H1 (cell line): ENCODE measurements at regions not wholly inside any gene's neighbourhood (a gene's known extent, or its start where the extent isn't known, plus 50 kb on each side); places are given as distances from the start of the nearest gene placed in this dataset.

ENCODE experiments used
- CTCF ChIA-PET: fragments of 300-600 bp; sonication (Branson Sonifier 250); formaldehyde crosslinking; loops from one replicate; lab custom pipeline; 2021; ENCODE audit not compliant: partially characterized antibody; lab: Charles Lee
- POLR2A ChIA-PET: fragments of 300-600 bp; sonication (Branson Sonifier 250); formaldehyde crosslinking; loops from one replicate; lab custom pipeline; 2021; ENCODE audit warnings: inconsistent platforms; ENCODE audit not compliant: partially characterized antibody; lab: Charles Lee
- DNase-seq, 2 experiments: peaks; one replicate each; pipeline versions ENCODE4 v3.0.0 to v3.0.0-alpha.2; 2010 to 2022; ENCODE audit warnings: low spot score in 2 of 2, low read depth in 1 of 2, mixed read lengths in 1 of 2
- FAIRE-seq: peaks from 2 replicates; lab custom pipeline; 2011; peaks lifted over from hg19 to GRCh38; lab: Jason Lieb, UNC
- H2AFZ ChIP-seq: 2 replicates; pipeline ENCODE4 v1.8.1; 2012; ENCODE audit warnings: low read length, inconsistent platforms
- H2AK5ac ChIP-seq: 2 replicates; pipeline ENCODE4 v1.6.1; 2013; ENCODE audit warnings: low read depth, low read length
- H2BK120ac ChIP-seq: replicated peaks from 2 replicates; pipeline ENCODE3; 2013; ENCODE audit warnings: low read depth, low read length, inconsistent platforms
- H2BK12ac ChIP-seq: 2 replicates; pipeline ENCODE4 v1.6.1; 2013; ENCODE audit warnings: low read depth, low read length
- H2BK15ac ChIP-seq: 2 replicates; pipeline ENCODE4 v1.6.1; 2013; ENCODE audit warnings: low read length
- H2BK20ac ChIP-seq: 2 replicates; pipeline ENCODE4 v1.6.1; 2013; ENCODE audit warnings: low read length
- H2BK5ac ChIP-seq: 2 replicates; pipeline ENCODE4 v1.6.1; 2013; ENCODE audit warnings: low read depth, low read length
- H3K14ac ChIP-seq: 2 replicates; pipeline ENCODE4 v1.6.1; 2013; ENCODE audit warnings: inconsistent platforms; ENCODE audit not compliant: insufficient read length
- H3K18ac ChIP-seq: 2 replicates; pipeline ENCODE4 v1.6.1; 2013; ENCODE audit warnings: low read length; ENCODE audit errors: extremely low read depth
- H3K23ac ChIP-seq: 2 replicates; pipeline ENCODE4 v1.6.1; 2013; ENCODE audit warnings: inconsistent platforms; ENCODE audit not compliant: insufficient read length
- H3K23me2 ChIP-seq: 2 replicates; pipeline ENCODE4 v1.6.1; 2013; ENCODE audit warnings: low read depth, low read length
- H3K27ac ChIP-seq: 2 replicates; pipeline ENCODE4 v1.6.1; 2011; ENCODE audit warnings: low read depth, low read length, inconsistent platforms
- H3K27me3 ChIP-seq, 4 experiments: replicated peaks in 1 of 4; 1 replicate in 1 of 4; 2 replicates in 3 of 4; pipeline versions ENCODE4 v1.6.1 to v1.8.1; 2011 to 2013; ENCODE audit warnings: low read length in 3 of 4, mild to moderate bottlenecking in 3 of 4, inconsistent platforms in 2 of 4, mixed read lengths in 2 of 4, moderate library complexity in 1 of 4; ENCODE audit not compliant: control insufficient read depth in 3 of 4, insufficient read depth in 3 of 4; ENCODE audit errors: extremely low read depth in 1 of 4
- H3K36me3 ChIP-seq, 4 experiments: 2 replicates each; pipeline versions ENCODE4 v1.6.1 to v1.8.1; 2011 to 2013; ENCODE audit warnings: mild to moderate bottlenecking in 4 of 4, low read length in 3 of 4, moderate library complexity in 2 of 4, control low read depth in 1 of 4, inconsistent platforms in 1 of 4; ENCODE audit not compliant: insufficient read depth in 4 of 4, control insufficient read depth in 2 of 4
- H3K4ac ChIP-seq: replicated peaks from 2 replicates; pipeline ENCODE3; 2013; ENCODE audit warnings: low read length, low read depth, mixed read lengths, inconsistent platforms; ENCODE audit not compliant: insufficient read length
- H3K4me1 ChIP-seq, 4 experiments: replicated peaks in 1 of 4; 1 replicate in 1 of 4; 2 replicates in 3 of 4; pipeline versions ENCODE4 v1.6.1 to v1.8.1; 2011 to 2013; ENCODE audit warnings: low read length in 3 of 4, inconsistent platforms in 2 of 4, mixed read lengths in 1 of 4; ENCODE audit not compliant: insufficient read depth in 4 of 4, control insufficient read depth in 3 of 4
- H3K4me2 ChIP-seq, 2 experiments: 2 replicates each; pipeline versions ENCODE4 v1.6.1 to v1.8.1; 2011 to 2013; ENCODE audit warnings: low read depth in 2 of 2, low read length in 2 of 2, control low read depth in 1 of 2, inconsistent platforms in 1 of 2, mild to moderate bottlenecking in 1 of 2; ENCODE audit not compliant: insufficient read depth in 1 of 2
- H3K4me3 ChIP-seq, 4 experiments: fragments of 200-600, 300-600 bp in 1 of 4; sonication (generic), shearing (Covaris generic), sonication (Bioruptor Twin) in 1 of 4; 2 replicates each; pipeline versions ENCODE4 v1.5.1 to v1.8.1; 2011 to 2016; ENCODE audit warnings: low read length in 4 of 4, low read depth in 3 of 4, control low read depth in 2 of 4, inconsistent platforms in 2 of 4, mild to moderate bottlenecking in 2 of 4, mixed read lengths in 1 of 4, moderate library complexity in 1 of 4; ENCODE audit not compliant: insufficient read depth in 2 of 4; ENCODE audit errors: extremely low read depth in 1 of 4
- H3K56ac ChIP-seq: replicated peaks from 2 replicates; pipeline ENCODE3; 2013; ENCODE audit warnings: low read depth, mild to moderate bottlenecking, mixed read lengths, low read length, inconsistent platforms; ENCODE audit not compliant: insufficient read length
- H3K79me1 ChIP-seq: 2 replicates; pipeline ENCODE4 v1.6.1; 2013; ENCODE audit warnings: low read depth, low read length, control low read depth
- H3K79me2 ChIP-seq, 2 experiments: 2 replicates each; pipeline versions ENCODE4 v1.6.1 to v1.8.1; 2012 to 2013; ENCODE audit warnings: low read length in 2 of 2, mild to moderate bottlenecking in 2 of 2, inconsistent platforms in 1 of 2; ENCODE audit not compliant: insufficient read depth in 2 of 2, control insufficient read depth in 1 of 2
- H3K9ac ChIP-seq, 4 experiments: replicated peaks in 1 of 4; 1 replicate in 1 of 4; 2 replicates in 3 of 4; pipeline versions ENCODE4 v1.6.1 to v1.8.1; 2011 to 2013; ENCODE audit warnings: low read depth in 3 of 4, low read length in 3 of 4, control low read depth in 2 of 4, mild to moderate bottlenecking in 2 of 4, moderate library complexity in 2 of 4, inconsistent platforms in 1 of 4; ENCODE audit errors: extremely low read depth in 1 of 4
- H3K9me3 ChIP-seq, 2 experiments: 2 replicates each; pipeline versions ENCODE4 v1.6.1 to v1.8.1; 2012 to 2013; ENCODE audit warnings: mild to moderate bottlenecking in 2 of 2, moderate library complexity in 2 of 2, control low read depth in 1 of 2, inconsistent platforms in 1 of 2, low read depth in 1 of 2, low read length in 1 of 2, mixed read lengths in 1 of 2; ENCODE audit not compliant: insufficient read depth in 2 of 2
- H4K20me1 ChIP-seq, 2 experiments: replicated peaks in 1 of 2; 2 replicates each; pipeline versions ENCODE3 to v1.8.1; 2011 to 2013; ENCODE audit warnings: inconsistent platforms in 2 of 2, low read length in 2 of 2, mild to moderate bottlenecking in 1 of 2; ENCODE audit not compliant: insufficient read depth in 2 of 2, control insufficient read depth in 1 of 2
- H4K5ac ChIP-seq: 2 replicates; pipeline ENCODE4 v1.6.1; 2013; ENCODE audit warnings: low read length, low read depth, mixed read lengths, inconsistent platforms; ENCODE audit not compliant: insufficient read length
- H4K8ac ChIP-seq: 2 replicates; pipeline ENCODE4 v1.8.0; 2013; ENCODE audit warnings: mild to moderate bottlenecking, moderate library complexity, low read length, inconsistent platforms; ENCODE audit not compliant: insufficient read depth; ENCODE audit errors: extremely low read depth
- H4K91ac ChIP-seq: replicated peaks from 2 replicates; pipeline ENCODE3; 2013; ENCODE audit warnings: low read length, mixed read lengths, inconsistent platforms; ENCODE audit not compliant: insufficient read length
- ASH2L ChIP-seq: fragments of 200-600, 300-600 bp; sonication (generic); IDR thresholded peaks from one replicate; pipeline ENCODE4 v1.7.1; 2017; ENCODE audit warnings: low read length
- BACH1 ChIP-seq: IDR thresholded peaks from 2 replicates; pipeline ENCODE4 v1.6.1; 2012; ENCODE audit warnings: low read length, improper control_type of control experiment
- CBX8 ChIP-seq: fragments of 300-800, 300-1000 bp; sonication (generic); IDR thresholded peaks from 2 replicates; pipeline ENCODE4 v1.7.1; 2016; ENCODE audit warnings: low read depth, low read length, borderline replicate concordance
- CREB1 ChIP-seq: IDR thresholded peaks from 2 replicates; pipeline ENCODE4 v1.6.1; 2012; ENCODE audit warnings: inconsistent platforms
- GTF2F1 ChIP-seq: IDR thresholded peaks from 2 replicates; pipeline ENCODE4 v1.6.1; 2012; ENCODE audit warnings: low read depth, low read length, improper control_type of control experiment, borderline replicate concordance
- HDAC2 ChIP-seq, 2 experiments: fragments of 300-600 bp in 1 of 2; sonication (generic) in 1 of 2; IDR thresholded peaks; 2 replicates each; pipeline ENCODE4 v1.6.1; 2011 to 2012; ENCODE audit warnings: low read depth in 2 of 2, low read length in 2 of 2, mild to moderate bottlenecking in 2 of 2, moderate library complexity in 2 of 2, borderline replicate concordance in 1 of 2, inconsistent platforms in 1 of 2
- KDM4A ChIP-seq: IDR thresholded peaks from one replicate; pipeline ENCODE4 v1.7.1; 2012; ENCODE audit warnings: low read depth, mild to moderate bottlenecking, moderate library complexity, low read length, inconsistent platforms; ENCODE audit not compliant: severe bottlenecking
- KDM5A ChIP-seq: fragments of 200-600 bp; IDR thresholded peaks from 2 replicates; pipeline ENCODE4 v1.7.1; 2012; ENCODE audit warnings: mild to moderate bottlenecking, low read length, inconsistent platforms, mixed read lengths
- PHF8 ChIP-seq: fragments of 200-600 bp; sonication (generic); conservative IDR thresholded peaks from 2 replicates; pipeline ENCODE4 v1.7.1; 2012; ENCODE audit warnings: low read depth, mild to moderate bottlenecking, inconsistent platforms, low read length, moderate library complexity
- RFX5 ChIP-seq: IDR thresholded peaks from 2 replicates; pipeline ENCODE4 v1.6.1; 2011; ENCODE audit warnings: low read depth, low read length, improper control_type of control experiment, borderline replicate concordance
- TBP ChIP-seq: IDR thresholded peaks from 2 replicates; pipeline ENCODE4 v1.6.1; 2011; ENCODE audit warnings: low read depth, low read length, improper control_type of control experiment
- TEAD4 ChIP-seq: IDR thresholded peaks from 2 replicates; pipeline ENCODE4 v1.6.1; 2012; ENCODE audit warnings: low read depth, low read length, inconsistent platforms, mixed read lengths
- WGBS, 2 experiments: shearing (Covaris generic) in 1 of 2; methylation state at CpG; one replicate each; pipeline versions ENCODE4 v1.1.6 to v1.1.7; 2013 to 2015; ENCODE audit warnings: low lambda C conversion rate in 2 of 2, mixed read lengths in 2 of 2, inconsistent platforms in 1 of 2, low coverage in 1 of 2, missing lambda C conversion rate in 1 of 2; ENCODE audit not compliant: insufficient replicate concordance in 2 of 2, insufficient coverage in 1 of 2, insufficient read length in 1 of 2; ENCODE audit errors: extremely low coverage in 1 of 2, missing lambda C conversion rate in 1 of 2; 5-methylcytosine and 5-hydroxymethylcytosine counted together
- TF ChIP-seq, protein P1 (sequence below): IDR thresholded peaks from 2 replicates; pipeline ENCODE4 v1.6.1; 2012; ENCODE audit warnings: low read length, inconsistent platforms

DNA sequence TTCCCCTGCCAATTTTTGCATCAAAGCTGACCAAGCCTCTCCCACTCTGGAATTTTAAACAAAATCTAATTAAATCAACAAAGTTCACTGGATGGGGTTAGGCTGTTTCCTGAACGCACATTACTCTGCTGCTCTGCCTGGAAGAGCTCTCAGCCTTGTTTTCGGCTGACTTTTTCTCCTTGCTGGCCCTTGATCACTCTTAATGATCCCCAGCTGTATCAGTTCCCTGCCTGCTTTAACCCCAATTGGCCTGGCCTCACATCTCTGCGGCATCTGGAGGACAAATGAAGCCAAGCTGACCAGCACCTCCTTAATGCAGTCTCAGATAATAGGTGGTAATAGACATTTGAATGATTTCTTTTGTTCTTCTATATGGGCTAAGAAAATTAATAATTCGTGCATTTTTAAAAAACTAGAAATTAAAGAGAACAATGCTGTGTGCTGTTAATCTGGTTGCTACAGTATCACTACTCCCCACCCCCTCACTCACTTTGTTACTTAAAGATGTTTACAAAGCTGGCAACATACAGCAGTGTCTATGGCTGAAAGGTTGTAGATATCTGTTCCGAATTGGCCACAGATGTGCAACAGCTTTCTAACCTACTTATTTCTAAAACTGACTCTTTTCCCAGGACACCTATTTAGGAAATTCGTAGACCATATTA lies 415.2 kb upstream of the KCNH7 start:
- ChIA-PET POLR2A (no interaction called here), CTCF (interaction anchor here (0.6 to 1.5 kb wide), 2 partner anchors 93 to 363 kb away, joined by 3 to 4 read pairs; no protein-coding TSS in a partner anchor)
- no peak overlapping the region for H2BK20ac ChIP-seq
- no peak overlapping the region for H2BK12ac ChIP-seq
- no peak overlapping the region for H4K8ac ChIP-seq
- no peaks in the 10 kb centered on the region for H3K4me1 ChIP-seq
- FAIRE-seq (no peak), DNase-seq (no peak)
- no peak overlapping the region for H3K4me2 ChIP-seq
- no peak overlapping the region for H2AK5ac ChIP-seq
- WGBS, 2 experiments, result 87% methylated on average over 6 of the region's 6 CpGs; no CpG with 5 or more reads in 1 of the 2 experiments
- H3K9me3 ChIP-seq, result no peaks in the 10 kb centered on the region
- no peak overlapping the region for H2BK120ac ChIP-seq
- H3K79me2 ChIP-seq, result no peaks in the 10 kb centered on the region
- H4K91ac ChIP-seq, result no peak overlapping the region
- no peak overlapping the region for H3K4ac ChIP-seq
- H3K27me3 ChIP-seq, result no peaks in the 10 kb centered on the region
- no peaks in the 10 kb centered on the region; a peak in 1 of 8 replicates for H3K36me3 ChIP-seq
- H3K4me3 ChIP-seq, result no peak overlapping the region
- H3K9ac ChIP-seq, result no peak overlapping the region
- H2BK5ac ChIP-seq, result no peak overlapping the region
- H3K14ac ChIP-seq, result no peak overlapping the region
- H3K56ac ChIP-seq, result no peak overlapping the region
- H3K23ac ChIP-seq, result no peak overlapping the region
- no peak overlapping the region for H3K27ac ChIP-seq
- H3K18ac ChIP-seq, result no peak overlapping the region
- no peak overlapping the region for H2BK15ac ChIP-seq
- H4K20me1 ChIP-seq, result no peaks in the 10 kb centered on the region
- H3K23me2 ChIP-seq, result no peaks in the 10 kb centered on the region
- no peak overlapping the region for H4K5ac ChIP-seq
- no peaks in the 10 kb centered on the region for H3K79me1 ChIP-seq
- H2AFZ ChIP-seq, result no peak overlapping the region
- no peak for TF ChIP-seq GTF2F1
- no peak for TF ChIP-seq BACH1
- TF ChIP-seq KDM4A, result no peak
- TF ChIP-seq, protein P1, sequence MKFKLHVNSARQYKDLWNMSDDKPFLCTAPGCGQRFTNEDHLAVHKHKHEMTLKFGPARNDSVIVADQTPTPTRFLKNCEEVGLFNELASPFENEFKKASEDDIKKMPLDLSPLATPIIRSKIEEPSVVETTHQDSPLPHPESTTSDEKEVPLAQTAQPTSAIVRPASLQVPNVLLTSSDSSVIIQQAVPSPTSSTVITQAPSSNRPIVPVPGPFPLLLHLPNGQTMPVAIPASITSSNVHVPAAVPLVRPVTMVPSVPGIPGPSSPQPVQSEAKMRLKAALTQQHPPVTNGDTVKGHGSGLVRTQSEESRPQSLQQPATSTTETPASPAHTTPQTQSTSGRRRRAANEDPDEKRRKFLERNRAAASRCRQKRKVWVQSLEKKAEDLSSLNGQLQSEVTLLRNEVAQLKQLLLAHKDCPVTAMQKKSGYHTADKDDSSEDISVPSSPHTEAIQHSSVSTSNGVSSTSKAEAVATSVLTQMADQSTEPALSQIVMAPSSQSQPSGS, result no peak
- TF ChIP-seq CBX8, result no peak
- no peak for TF ChIP-seq RFX5
- TF ChIP-seq PHF8, result no peak
- no peak for TF ChIP-seq CREB1
- no peak for TF ChIP-seq KDM5A
- no peak for TF ChIP-seq TEAD4
- TF ChIP-seq HDAC2 (IDR thresholded peaks at IDR 0.05; ENCODE audit: borderline replicate concordance in 1 of 2, low read depth in 2 of 2, low read length in 2 of 2), result no peak
- no peak for TF ChIP-seq ASH2L
- TF ChIP-seq TBP, result no peak
